ENCODE measurements at regions not wholly inside any gene's neighbourhood (a gene's known extent, or its start where the extent isn't known, plus 50 kb on each side); places are given as distances from the start of the nearest gene placed in this dataset.

GRCh38 chr12:25827141-25827540 is 131.3 kb upstream of the RASSF8 start:
- no peak for DNase-seq (ENCODE audit: low read depth in 2 of 2)

GRCh38 chr12:25827747-25828146 is 130.7 kb upstream of the RASSF8 start:
- no peak for DNase-seq (ENCODE audit: low read depth in 2 of 2)

DNA sequence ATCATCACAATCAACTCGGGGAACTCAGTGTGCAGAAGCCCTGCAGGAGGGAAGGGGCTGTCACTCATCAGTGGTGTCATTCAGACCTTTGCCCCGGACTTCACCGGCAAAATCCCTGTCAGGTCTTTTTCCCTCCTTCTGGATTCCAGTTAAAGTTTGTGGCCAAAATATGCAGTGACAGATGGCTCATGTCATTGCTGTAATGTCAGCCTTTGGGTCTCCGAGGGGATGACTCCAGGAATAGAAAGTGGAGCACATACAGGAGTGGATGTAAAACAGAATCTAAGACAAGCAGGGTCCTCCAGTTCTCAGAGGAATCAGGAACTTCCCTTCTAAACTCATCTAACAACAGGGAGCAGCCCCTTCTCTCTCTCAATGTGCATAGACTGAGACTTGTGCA is 130.3 kb upstream of the RASSF8 start:
- no peak for DNase-seq (ENCODE audit: low read depth in 2 of 2)

DNA sequence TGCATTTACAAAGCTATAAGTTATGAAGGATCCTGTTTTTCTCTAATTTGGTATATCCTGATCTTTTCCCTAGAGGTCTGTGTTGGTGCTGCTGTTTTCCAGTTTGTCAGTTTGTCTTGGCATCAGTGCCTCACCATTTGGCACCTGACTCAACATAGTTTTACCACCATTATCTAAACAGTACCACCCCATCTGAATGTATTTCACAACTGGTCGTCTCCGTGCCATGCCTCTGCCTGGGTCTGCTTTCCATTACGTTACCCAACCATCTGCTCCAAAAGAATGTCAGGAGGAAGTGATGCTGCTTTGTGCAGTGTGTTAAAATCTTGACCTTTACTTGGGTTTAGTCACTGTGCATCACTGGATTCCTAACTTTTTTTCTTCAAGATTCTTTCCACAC is 129.3 kb upstream of the RASSF8 start:
- no peak for DNase-seq (ENCODE audit: low read depth in 2 of 2)

DNA sequence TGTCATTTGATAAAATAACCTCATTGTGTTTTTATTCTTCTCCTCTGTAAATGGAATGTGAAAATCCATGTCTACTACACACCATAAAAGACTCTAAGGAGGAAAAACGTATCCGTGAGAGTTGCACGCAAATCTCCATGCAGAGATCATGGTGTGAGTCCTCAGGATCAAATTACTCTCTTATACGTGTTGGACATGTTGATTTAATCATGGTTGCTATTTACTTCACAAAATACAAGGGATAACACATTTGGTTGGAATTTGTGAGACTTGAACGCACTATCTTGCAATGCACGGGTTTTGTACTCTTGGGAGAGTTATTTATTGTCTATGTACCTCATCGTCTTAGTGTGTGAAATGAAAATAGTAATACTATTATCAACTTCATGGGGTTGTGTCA is 128.0 kb upstream of the RASSF8 start:
- DNase-seq (ENCODE audit: low read depth in 2 of 2) = no peak

DNA sequence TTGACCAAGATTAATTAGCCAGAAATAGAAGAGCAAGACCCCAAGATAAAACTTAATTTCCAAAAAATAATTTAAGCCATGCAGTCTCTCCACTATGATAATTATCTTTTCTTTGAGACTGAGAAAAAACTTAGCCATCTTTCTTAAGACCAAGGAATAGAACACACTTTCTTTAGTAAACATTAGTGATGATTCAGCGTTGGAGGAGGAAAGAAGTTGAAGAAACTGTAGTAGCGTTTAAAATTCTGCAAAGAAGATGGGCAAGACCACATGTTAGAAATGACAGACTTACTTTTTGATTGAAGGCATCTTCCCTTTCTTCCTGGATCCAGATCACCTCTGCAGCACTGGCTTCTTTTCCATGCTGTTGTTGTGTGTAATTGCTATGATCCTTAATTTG is 124.8 kb upstream of the RASSF8 start:
- no peak for DNase-seq (ENCODE audit: low read depth in 2 of 2)

DNA sequence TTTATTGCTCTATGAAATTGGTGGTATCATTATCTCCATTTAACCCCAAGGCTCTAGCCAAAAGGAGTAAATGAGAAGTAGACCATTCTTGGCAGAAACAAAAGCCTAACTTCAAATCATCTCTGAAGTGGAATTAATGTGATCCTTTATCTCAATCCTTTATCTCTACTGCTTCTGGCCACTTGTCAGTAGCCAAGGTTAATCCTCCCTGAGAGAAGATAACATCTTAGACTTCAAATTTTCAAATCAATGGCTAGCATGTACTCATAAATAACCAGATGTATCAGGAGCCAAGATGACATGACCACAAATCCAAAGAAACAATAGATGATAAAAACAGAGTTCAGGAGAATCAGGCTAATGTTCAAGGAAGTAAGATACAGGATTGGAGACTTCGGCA is 123.1 kb upstream of the RASSF8 start:
- DNase-seq (ENCODE audit: low read depth in 2 of 2) = no peak

DNA sequence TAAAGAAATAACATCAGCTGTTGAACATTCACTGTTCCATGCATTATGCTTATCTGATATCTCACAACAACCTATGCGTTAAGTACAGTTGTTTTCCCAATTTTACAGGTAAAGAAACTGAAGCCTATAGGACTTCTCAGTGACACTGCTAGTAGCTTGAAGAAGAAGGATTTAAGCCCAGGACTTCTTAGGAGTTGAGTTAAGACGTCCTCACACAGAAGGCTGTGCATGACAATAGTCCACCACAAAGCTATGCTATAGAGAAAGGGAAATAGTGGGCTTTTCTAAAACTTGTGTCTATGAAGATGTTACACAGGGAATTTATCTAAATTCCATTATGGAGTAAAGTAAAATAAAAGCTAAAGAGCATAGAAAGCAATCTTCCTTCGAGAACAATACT is 120.5 kb upstream of the RASSF8 start:
- no peak for DNase-seq (ENCODE audit: low read depth in 2 of 2)

DNA sequence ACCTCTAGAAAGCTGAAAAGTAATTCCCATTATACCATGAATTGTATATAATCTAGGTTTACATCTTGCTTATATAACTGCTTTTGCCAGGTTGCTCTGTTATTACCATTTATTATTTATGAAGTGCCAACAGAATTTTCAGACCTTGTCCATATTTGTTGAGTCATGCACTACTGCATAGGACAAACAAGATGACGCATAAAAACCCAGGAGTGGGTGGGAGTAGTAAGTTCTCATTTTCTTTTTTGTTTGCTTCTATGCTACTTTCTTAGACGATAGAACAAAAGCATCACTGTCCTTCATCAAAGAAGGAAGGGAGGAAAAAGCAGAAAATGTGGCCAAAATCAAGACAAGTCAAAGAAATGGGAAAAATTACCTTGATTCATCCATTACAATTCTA is 119.0 kb upstream of the RASSF8 start:
- DNase-seq (ENCODE audit: low read depth in 2 of 2) = no peak

DNA sequence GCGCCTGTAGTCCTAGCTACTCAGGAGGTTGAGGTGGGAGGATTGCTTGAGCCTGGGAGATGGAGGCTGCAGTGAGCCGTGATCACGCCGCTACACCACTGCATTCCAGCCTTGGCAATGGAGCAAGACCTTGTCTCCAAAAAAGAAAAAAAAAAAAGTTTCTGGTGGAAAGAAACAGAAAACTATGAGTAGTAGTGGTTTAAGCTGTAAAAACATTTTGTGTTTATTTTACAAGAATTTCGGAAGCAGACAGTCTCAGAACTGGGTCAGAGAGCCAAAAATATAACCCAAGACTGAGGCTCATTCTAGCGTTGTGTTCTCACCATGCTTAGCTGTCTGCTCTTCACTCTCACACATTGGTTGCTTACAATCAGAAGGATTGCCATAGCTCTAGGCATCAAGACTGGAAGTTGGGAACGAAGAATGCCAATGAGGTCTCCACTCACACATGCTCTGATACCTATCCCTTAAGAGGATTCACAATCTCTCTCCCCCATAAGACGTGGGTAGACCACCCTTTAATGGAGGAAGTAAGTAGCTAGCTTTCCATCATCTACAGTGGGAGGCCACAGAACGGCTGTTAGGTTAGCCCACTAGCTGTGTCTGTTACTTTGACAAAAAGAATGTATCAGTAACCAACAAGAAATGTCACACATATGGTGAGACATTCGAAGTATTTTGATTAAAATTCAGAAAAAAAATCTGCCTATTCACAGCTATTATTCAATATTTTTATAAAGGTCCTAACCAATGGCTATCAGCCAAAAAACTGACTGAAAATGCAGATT is 117.6 kb upstream of the RASSF8 start:
- DNase-seq (ENCODE audit: low read depth in 2 of 2) = no peak

- DNase-seq (ENCODE audit: low read depth in 2 of 2) = no peak
Measured at GRCh38 chr12:25842254-25842653, 116.2 kb upstream of the RASSF8 start.

- no peak for DNase-seq (ENCODE audit: low read depth in 2 of 2)
Measured at GRCh38 chr12:25843976-25844375, 114.5 kb upstream of the RASSF8 start.

GRCh38 chr12:25845415-25845814 is 113.1 kb upstream of the RASSF8 start:
- DNase-seq (ENCODE audit: low read depth in 2 of 2) = no peak

DNA sequence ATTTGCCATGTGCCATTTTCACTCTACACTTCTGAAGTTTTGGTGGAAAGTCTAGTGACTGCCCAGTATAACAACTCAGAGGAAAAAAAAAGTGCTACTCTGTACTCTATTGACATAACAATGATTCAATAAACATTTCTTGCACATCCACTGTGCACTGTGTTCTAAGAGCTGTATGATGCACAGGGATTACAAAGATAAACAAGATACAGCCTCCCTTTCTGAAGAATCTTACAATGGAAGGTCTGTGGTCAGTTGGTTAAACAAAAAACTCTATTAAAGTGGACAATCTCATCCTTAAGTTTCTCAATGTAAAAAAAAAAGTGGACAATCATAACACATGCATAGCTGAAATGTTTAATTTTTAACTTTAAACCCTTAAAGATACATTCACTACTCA is 105.7 kb upstream of the RASSF8 start:
- no peak for DNase-seq (ENCODE audit: low read depth in 2 of 2)

DNA sequence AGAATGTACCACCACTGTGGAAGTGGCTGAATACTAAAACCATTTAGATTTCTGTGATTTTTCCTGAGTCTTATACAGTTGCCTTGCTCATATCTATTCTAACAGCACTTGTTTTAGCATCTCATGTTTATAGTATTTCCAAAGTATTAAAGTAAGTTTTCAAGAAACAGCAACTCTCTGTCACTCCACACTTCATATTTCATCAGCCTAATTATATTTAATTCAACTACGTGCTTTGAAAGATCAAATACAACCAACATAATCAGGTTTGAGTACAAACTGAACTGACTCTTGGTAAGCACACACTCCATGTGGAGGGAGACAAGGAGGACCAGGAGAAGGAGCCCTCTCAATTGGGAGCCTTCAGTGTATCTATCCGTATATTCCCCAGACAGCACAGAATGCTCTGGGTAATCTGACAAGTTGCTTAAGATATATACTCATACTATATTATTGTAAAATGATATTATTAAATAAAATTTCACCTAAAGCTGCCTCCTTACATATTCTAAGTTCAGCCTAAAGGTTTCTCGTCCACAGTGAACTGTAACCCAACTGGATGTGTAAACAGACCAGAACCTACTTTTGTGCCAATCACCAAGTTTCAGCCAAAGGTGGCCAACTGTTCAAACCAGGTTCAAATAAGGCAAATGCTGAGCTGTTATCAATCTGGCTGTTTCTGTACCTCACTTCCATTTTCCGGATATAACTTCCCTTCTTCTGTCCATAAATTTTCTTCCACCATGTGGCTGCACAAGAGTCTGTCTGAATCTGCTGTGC is 105.0 kb upstream of the RASSF8 start:
- no peak for DNase-seq (ENCODE audit: low read depth in 2 of 2)

DNA sequence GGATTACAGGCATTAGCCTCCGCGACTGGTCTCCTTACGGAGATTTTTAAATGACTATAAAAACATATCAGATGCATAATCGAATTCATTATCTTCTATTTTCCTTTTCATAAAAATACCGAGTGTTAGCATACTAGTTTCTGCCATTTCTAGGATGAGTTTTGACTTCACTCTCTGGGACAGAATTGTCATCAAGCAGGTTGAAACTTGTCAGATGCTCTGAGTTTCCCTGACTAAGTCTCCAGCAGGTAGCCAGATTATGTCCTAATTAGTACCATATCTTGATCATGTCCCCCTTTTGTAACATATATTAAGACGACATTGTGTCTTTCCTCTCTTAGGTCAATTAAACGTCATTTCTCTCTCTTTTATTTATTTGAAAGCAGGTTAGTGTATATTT is 103.5 kb upstream of the RASSF8 start:
- no peak for DNase-seq (ENCODE audit: low read depth in 2 of 2)

DNA sequence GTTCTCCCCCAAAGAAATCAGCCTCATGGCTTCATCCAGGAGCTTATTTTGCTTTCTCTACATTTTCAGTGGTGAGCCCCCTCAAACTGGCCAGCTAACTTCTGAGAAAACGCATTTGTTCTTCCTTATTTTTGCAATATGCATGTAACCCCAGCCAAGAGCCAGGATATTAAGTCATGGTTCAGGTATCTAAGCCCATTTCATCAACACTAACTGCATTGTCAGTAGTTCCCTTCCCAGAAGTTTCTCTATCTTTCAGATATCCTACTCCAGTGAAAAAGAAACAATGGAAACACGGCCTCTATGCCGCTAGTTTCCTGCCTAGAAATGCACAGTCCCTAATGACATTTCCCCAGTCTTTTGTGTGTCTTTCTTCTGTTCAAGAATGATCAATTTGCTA is 102.8 kb upstream of the RASSF8 start:
- no peak for DNase-seq (ENCODE audit: low read depth in 2 of 2)

DNA sequence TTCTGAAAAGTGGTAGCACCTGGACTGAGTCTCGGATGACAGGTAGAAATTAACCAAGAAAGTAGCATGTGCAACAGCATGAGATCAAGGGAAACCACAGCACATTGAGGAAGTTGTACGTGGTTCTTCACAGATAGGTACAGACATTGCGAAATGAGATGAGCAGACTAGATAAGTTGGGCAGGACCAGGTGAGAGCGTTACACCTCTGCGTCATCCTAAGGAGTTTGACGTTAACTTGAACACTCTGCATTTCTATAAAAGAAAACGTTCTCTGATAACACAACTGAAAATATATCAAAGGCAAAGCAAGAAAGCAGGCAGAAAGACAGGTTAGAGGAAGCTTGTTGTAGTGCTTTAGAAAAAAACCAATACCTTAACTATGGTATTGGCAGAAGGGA is 98.5 kb upstream of the RASSF8 start:
- no peak for DNase-seq (ENCODE audit: low read depth in 2 of 2)

GRCh38 chr12:25861226-25861625 is 97.3 kb upstream of the RASSF8 start:
- no peak for DNase-seq (ENCODE audit: low read depth in 2 of 2)

DNA sequence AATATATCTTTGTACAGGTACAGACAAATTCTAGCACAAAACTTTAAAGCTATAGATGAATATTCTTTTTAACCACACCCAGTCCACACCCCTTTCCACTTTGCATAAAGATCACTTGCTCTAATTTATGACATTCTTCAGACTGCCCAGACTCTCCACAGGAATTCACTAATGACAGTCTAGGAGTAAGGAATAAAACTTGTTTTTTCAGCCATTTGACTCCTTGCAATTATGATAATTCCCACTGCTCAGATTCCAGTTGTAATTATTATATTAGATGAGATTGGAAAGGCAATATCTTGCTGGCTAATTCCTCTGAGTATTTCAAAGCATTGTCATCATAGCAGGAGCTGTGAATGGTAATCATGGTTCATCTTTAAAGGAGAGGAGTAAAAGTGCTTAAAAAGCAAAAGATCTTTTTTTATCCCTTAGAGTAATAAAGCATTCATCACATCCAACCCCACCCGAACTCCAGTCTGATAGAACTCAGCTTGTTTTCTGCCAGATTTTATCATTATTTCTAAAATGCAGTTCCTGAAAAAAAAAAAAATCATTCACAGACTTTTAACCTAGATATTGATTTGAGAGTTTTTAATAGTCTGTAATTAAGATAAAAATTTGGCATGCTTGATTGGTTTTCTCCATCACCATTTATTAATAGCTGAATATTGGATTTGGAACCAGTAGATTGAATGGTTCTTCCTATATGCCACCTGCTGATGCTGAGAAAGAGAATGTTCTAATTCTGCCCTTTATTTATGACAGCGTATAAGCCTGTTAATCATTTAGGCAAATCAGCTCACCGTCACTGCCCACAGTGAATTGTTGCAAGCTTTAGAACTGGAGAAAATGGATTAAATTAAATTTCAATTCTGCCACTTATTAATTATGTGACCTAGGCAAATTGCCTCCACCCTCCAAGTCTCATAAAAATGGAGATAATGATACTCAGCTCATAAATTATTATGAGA is 93.9 kb upstream of the RASSF8 start:
- no peak for DNase-seq (ENCODE audit: low read depth in 2 of 2)

DNA sequence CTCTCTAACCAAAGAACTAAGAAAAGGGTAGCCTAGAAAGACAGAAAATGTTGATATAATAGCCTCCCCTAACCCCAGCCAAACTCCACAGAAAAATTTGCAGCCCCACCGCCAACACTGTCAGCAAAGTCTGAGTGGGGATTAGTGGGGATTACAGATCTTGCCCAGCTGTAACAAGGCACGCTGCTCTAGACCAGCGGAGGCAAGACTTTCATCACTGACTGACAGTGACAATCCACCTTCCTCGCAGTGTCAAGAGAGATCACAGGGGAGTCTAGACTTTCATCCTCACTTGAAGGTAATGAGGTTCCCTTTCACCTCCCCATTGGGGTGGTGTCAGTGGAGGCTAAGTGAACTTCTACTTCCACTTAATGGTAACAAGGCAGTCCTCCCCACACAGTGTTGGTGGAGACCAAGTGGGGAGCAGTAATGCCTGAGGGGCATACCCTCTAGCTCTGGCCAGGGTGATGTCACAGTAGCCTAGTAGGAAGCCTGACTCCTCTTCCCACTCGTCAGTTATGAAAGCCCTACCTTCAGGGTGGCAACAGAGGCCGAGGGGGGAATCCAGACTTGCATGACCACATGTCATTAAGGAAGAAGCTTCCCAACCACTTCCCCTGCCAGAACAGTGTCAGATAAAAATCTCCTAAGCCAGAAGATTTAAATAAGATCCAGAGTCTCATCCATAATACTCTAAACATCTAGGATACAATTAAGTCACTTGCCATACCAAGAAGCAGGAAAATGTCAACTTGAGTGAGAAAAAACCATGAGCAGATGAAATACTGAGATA is 91.7 kb upstream of the RASSF8 start:
- no peak for DNase-seq (ENCODE audit: low read depth in 2 of 2)

Data from stimulated activated CD8-positive, alpha-beta memory T cell treated with anti-CD3 and anti-CD28 coated beads, Interleukin-2, amount 100 ng/mL, for 48 hours (primary cell).